ENCODE measurements at regions not wholly inside any gene's neighbourhood (a gene's known extent, or its start where the extent isn't known, plus 50 kb on each side); places are given as distances from the start of the nearest gene placed in this dataset.

GRCh38 chr1:34650090-34650489, 104.8 kb upstream of the GJB5 start:
- intact Hi-C loops (cut with micrococcal nuclease; ENCODE audit: unreplicated experiment) = no loop called here
- Histone ChIP-seq H3K27ac (no peak overlapping the region), H3K79me2 (ENCODE audit: low read depth) (no peaks in the 10 kb centered on the region), H3F3A (ENCODE audit: insufficient read depth, low read depth) (no peaks in the 10 kb centered on the region), H3K9me3 (ENCODE audit: insufficient read depth, low read depth) (no peaks in the 10 kb centered on the region), H2AFZ (no peak overlapping the region), H3K27me3 (ENCODE audit: insufficient read depth, low read depth) (peaks cover 94% of the 10 kb centered on the region), H3K36me3 (ENCODE audit: low read depth) (no peaks in the 10 kb centered on the region), H3K9me2 (ENCODE audit: insufficient read depth) (no peaks in the 10 kb centered on the region), H3K4me1 (replicated peaks; ENCODE audit: insufficient read depth) (no peaks in the 10 kb centered on the region), H4K20me1 (ENCODE audit: insufficient read depth) (peaks cover 4% of the 10 kb centered on the region; the same call in 1 of the 2 replicates), H3K4me3 (no peak overlapping the region), H3K4me2 (no peak overlapping the region)
- POLR2A ChIA-PET (ENCODE audit: unreplicated experiment) = no interaction called here
- TF ChIP-seq, protein P1, sequence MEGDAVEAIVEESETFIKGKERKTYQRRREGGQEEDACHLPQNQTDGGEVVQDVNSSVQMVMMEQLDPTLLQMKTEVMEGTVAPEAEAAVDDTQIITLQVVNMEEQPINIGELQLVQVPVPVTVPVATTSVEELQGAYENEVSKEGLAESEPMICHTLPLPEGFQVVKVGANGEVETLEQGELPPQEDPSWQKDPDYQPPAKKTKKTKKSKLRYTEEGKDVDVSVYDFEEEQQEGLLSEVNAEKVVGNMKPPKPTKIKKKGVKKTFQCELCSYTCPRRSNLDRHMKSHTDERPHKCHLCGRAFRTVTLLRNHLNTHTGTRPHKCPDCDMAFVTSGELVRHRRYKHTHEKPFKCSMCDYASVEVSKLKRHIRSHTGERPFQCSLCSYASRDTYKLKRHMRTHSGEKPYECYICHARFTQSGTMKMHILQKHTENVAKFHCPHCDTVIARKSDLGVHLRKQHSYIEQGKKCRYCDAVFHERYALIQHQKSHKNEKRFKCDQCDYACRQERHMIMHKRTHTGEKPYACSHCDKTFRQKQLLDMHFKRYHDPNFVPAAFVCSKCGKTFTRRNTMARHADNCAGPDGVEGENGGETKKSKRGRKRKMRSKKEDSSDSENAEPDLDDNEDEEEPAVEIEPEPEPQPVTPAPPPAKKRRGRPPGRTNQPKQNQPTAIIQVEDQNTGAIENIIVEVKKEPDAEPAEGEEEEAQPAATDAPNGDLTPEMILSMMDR (conservative IDR thresholded peaks at IDR 0.05) = no peak
- no peak for TF ChIP-seq EZH2 (IDR thresholded peaks at IDR 0.05; ENCODE audit: low read depth)
- CTCF ChIA-PET = no interaction called here
- no TSS peak for BruUV-seq (replicated peaks)
- no peak for DNase-seq

GRCh38 chr1:34650800-34651199, 104.0 kb upstream of the GJB5 start:
- intact Hi-C loops (cut with micrococcal nuclease; ENCODE audit: unreplicated experiment) = no loop called here
- no peak for DNase-seq
- H2AFZ ChIP-seq = no peak overlapping the region
- H3K4me3 ChIP-seq = no peak overlapping the region
- BruUV-seq (replicated peaks) = no TSS peak
- peaks cover 4% of the 10 kb centered on the region; the same call in 1 of the 2 replicates for H4K20me1 ChIP-seq (ENCODE audit: insufficient read depth)
- ChIA-PET CTCF (no interaction called here), POLR2A (ENCODE audit: unreplicated experiment) (no interaction called here)
- no peaks in the 10 kb centered on the region for H3K4me1 ChIP-seq (replicated peaks; ENCODE audit: insufficient read depth)
- no peaks in the 10 kb centered on the region for H3K9me2 ChIP-seq (ENCODE audit: insufficient read depth)
- no peak overlapping the region for H3K4me2 ChIP-seq
- H3K36me3 ChIP-seq (ENCODE audit: low read depth) = no peaks in the 10 kb centered on the region
- no peak overlapping the region for H3K27ac ChIP-seq
- H3K27me3 ChIP-seq (ENCODE audit: insufficient read depth, low read depth) = peaks cover 94% of the 10 kb centered on the region
- H3F3A ChIP-seq (ENCODE audit: insufficient read depth, low read depth) = no peaks in the 10 kb centered on the region
- H3K79me2 ChIP-seq (ENCODE audit: low read depth) = no peaks in the 10 kb centered on the region
- no peaks in the 10 kb centered on the region for H3K9me3 ChIP-seq (ENCODE audit: insufficient read depth, low read depth)
- TF ChIP-seq, protein P1 (conservative IDR thresholded peaks at IDR 0.05) = no peak

DNA sequence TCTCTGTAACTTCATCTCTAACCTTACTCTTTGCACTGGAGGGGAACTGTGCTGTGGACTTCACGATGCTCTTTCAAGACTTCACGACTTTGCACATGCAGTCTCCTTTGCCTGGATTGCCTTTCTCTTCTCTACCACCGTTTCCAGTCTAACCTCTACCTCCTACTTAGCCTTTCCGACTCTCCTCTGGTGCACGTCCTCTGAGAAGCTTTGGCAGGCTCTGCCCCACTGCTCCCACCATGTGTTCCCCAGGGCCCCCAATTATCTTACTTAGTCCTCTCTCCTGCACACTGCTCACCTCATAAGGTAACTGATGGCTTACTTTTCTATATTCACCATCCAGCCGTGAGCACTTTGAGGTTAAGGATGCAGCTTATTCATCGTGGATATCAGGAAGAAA, 101.7 kb upstream of the GJB5 start:
- BruUV-seq (replicated peaks) = no TSS peak
- POLR2A ChIA-PET (ENCODE audit: unreplicated experiment) = no interaction called here
- H3K9me3 ChIP-seq (ENCODE audit: insufficient read depth, low read depth) = no peaks in the 10 kb centered on the region
- no peaks in the 10 kb centered on the region for H3F3A ChIP-seq (ENCODE audit: insufficient read depth, low read depth)
- H3K4me1 ChIP-seq (replicated peaks; ENCODE audit: insufficient read depth) = no peaks in the 10 kb centered on the region
- H2AFZ ChIP-seq = no peak overlapping the region
- no peaks in the 10 kb centered on the region for H3K36me3 ChIP-seq (ENCODE audit: low read depth)
- no peak overlapping the region for H3K27ac ChIP-seq
- no peak overlapping the region for H3K4me2 ChIP-seq
- no peak overlapping the region for H3K4me3 ChIP-seq
- peaks cover 96% of the 10 kb centered on the region for H3K27me3 ChIP-seq (ENCODE audit: insufficient read depth, low read depth)
- H3K79me2 ChIP-seq (ENCODE audit: low read depth) = no peaks in the 10 kb centered on the region
- CTCF ChIA-PET = no interaction called here
- H3K9me2 ChIP-seq (ENCODE audit: insufficient read depth) = no peaks in the 10 kb centered on the region
- intact Hi-C loops (cut with micrococcal nuclease; ENCODE audit: unreplicated experiment) = no loop called here
- no peaks in the 10 kb centered on the region for H4K20me1 ChIP-seq (ENCODE audit: insufficient read depth)
- no peak for DNase-seq
- TF ChIP-seq, protein P1 (conservative IDR thresholded peaks at IDR 0.05) = no peak
- TF ChIP-seq EZH2 (IDR thresholded peaks at IDR 0.05; ENCODE audit: low read depth) = no peak

Measured in PC-9 (cell line).